ENCODE measurements at regions not wholly inside any gene's neighbourhood (a gene's known extent, or its start where the extent isn't known, plus 50 kb on each side); places are given as distances from the start of the nearest gene placed in this dataset.

- Histone ChIP-seq H3K4me3 (no peak overlapping the region), H4K20me1 (ENCODE audit: insufficient read depth) (no peaks in the 10 kb centered on the region), H3K4me2 (ENCODE audit: unreplicated experiment) (no peak overlapping the region), H3K9me3 (ENCODE audit: low read depth) (no peaks in the 10 kb centered on the region), H3K4me1 (ENCODE audit: insufficient read depth) (no peaks in the 10 kb centered on the region), H2AFZ (no peak overlapping the region), H3K36me3 (ENCODE audit: low read depth) (no peaks in the 10 kb centered on the region), H3K79me2 (ENCODE audit: insufficient read depth) (no peaks in the 10 kb centered on the region), H3K27ac (no peak overlapping the region), H3K9ac (no peak overlapping the region), H3F3A (ENCODE audit: insufficient read depth) (no peaks in the 10 kb centered on the region), H3K9me2 (ENCODE audit: insufficient read depth) (no peaks in the 10 kb centered on the region), H3K27me3 (replicated peaks; ENCODE audit: insufficient read depth) (no peaks in the 10 kb centered on the region)
- TF ChIP-seq EZH2phosphoT487 (IDR thresholded peaks at IDR 0.05; ENCODE audit: insufficient read depth, low read depth), result no peak
- no peak for TF ChIP-seq EZH2 (IDR thresholded peaks at IDR 0.05; ENCODE audit: insufficient read depth, poor library complexity, severe bottlenecking)
- DNase-seq, result no peak
- 29 to 32% methylated on average over 4 of the region's 4 CpGs for WGBS, 2 experiments (ENCODE audit: low coverage in 1 of 2, low lambda C conversion rate in 2 of 2, missing lambda C conversion rate in 2 of 2)
- in situ Hi-C loops (cut with MboI), result no loop called here
Measured at GRCh38 chr6:88544986-88545612, 379.0 kb upstream of the CNR1 start.

GRCh38 chr6:88539295-88539764 lies 373.2 kb upstream of the CNR1 start:
- H3F3A ChIP-seq (ENCODE audit: insufficient read depth), result no peaks in the 10 kb centered on the region

GRCh38 chr6:88538840-88539239 lies 372.7 kb upstream of the CNR1 start:
- H3K36me3 ChIP-seq (ENCODE audit: low read depth), result no peaks in the 10 kb centered on the region
- WGBS, 2 experiments (ENCODE audit: low coverage in 1 of 2, low lambda C conversion rate in 2 of 2, missing lambda C conversion rate in 2 of 2), result 20 to 31% methylated on average over 3 of the region's 3 CpGs
- no peaks in the 10 kb centered on the region for H4K20me1 ChIP-seq (ENCODE audit: insufficient read depth)
- no peak overlapping the region for H3K27ac ChIP-seq
- no peaks in the 10 kb centered on the region for H3F3A ChIP-seq (ENCODE audit: insufficient read depth)
- in situ Hi-C loops (cut with MboI), result no loop called here
- H3K4me2 ChIP-seq (ENCODE audit: unreplicated experiment), result no peak overlapping the region
- no peak overlapping the region for H3K4me3 ChIP-seq
- no peaks in the 10 kb centered on the region for H3K9me2 ChIP-seq (ENCODE audit: insufficient read depth)
- no peaks in the 10 kb centered on the region for H3K9me3 ChIP-seq (ENCODE audit: low read depth)
- no peaks in the 10 kb centered on the region for H3K4me1 ChIP-seq (ENCODE audit: insufficient read depth)
- DNase-seq, result no peak
- H3K9ac ChIP-seq, result no peak overlapping the region
- no peak overlapping the region for H2AFZ ChIP-seq
- TF ChIP-seq EZH2phosphoT487 (IDR thresholded peaks at IDR 0.05; ENCODE audit: insufficient read depth, low read depth) (no peak), EZH2 (IDR thresholded peaks at IDR 0.05; ENCODE audit: insufficient read depth, poor library complexity, severe bottlenecking) (no peak)
- no peaks in the 10 kb centered on the region for H3K27me3 ChIP-seq (replicated peaks; ENCODE audit: insufficient read depth)
- H3K79me2 ChIP-seq (ENCODE audit: insufficient read depth), result no peaks in the 10 kb centered on the region

More at GRCh38 chr6:88539295-88539764, 373.2 kb upstream of the CNR1 start:
- Histone ChIP-seq H3K9me2 (ENCODE audit: insufficient read depth) (no peaks in the 10 kb centered on the region), H3K4me2 (ENCODE audit: unreplicated experiment) (no peak overlapping the region), H3K4me3 (no peak overlapping the region), H3K36me3 (ENCODE audit: low read depth) (no peaks in the 10 kb centered on the region), H3K79me2 (ENCODE audit: insufficient read depth) (no peaks in the 10 kb centered on the region), H4K20me1 (ENCODE audit: insufficient read depth) (no peaks in the 10 kb centered on the region), H2AFZ (no peak overlapping the region), H3K4me1 (ENCODE audit: insufficient read depth) (no peaks in the 10 kb centered on the region), H3K9ac (no peak overlapping the region), H3K9me3 (ENCODE audit: low read depth) (no peaks in the 10 kb centered on the region), H3K27me3 (replicated peaks; ENCODE audit: insufficient read depth) (no peaks in the 10 kb centered on the region), H3K27ac (no peak overlapping the region)
- in situ Hi-C loops (cut with MboI), result no loop called here
- peak; percentile 4 for DNase-seq
- no peak for TF ChIP-seq EZH2phosphoT487 (IDR thresholded peaks at IDR 0.05; ENCODE audit: insufficient read depth, low read depth)
- no peak for TF ChIP-seq EZH2 (IDR thresholded peaks at IDR 0.05; ENCODE audit: insufficient read depth, poor library complexity, severe bottlenecking)
- WGBS, 2 experiments (ENCODE audit: low coverage in 1 of 2, low lambda C conversion rate in 2 of 2, missing lambda C conversion rate in 2 of 2), result 35 to 39% methylated on average over 4 of the region's 4 CpGs

GRCh38 chr6:88538130-88538706 lies 372.1 kb upstream of the CNR1 start:
- peak; percentile 20 for DNase-seq
- Histone ChIP-seq H3K27me3 (replicated peaks; ENCODE audit: insufficient read depth) (no peaks in the 10 kb centered on the region), H3F3A (ENCODE audit: insufficient read depth) (no peaks in the 10 kb centered on the region), H4K20me1 (ENCODE audit: insufficient read depth) (no peaks in the 10 kb centered on the region), H3K4me1 (ENCODE audit: insufficient read depth) (no peaks in the 10 kb centered on the region), H3K4me3 (no peak overlapping the region), H2AFZ (no peak overlapping the region), H3K4me2 (ENCODE audit: unreplicated experiment) (no peak overlapping the region), H3K27ac (no peak overlapping the region), H3K79me2 (ENCODE audit: insufficient read depth) (no peaks in the 10 kb centered on the region), H3K9ac (no peak overlapping the region), H3K36me3 (ENCODE audit: low read depth) (no peaks in the 10 kb centered on the region), H3K9me3 (ENCODE audit: low read depth) (no peaks in the 10 kb centered on the region), H3K9me2 (ENCODE audit: insufficient read depth) (no peaks in the 10 kb centered on the region)
- 27 to 36% methylated on average over 4 of the region's 4 CpGs for WGBS, 2 experiments (ENCODE audit: low coverage in 1 of 2, low lambda C conversion rate in 2 of 2, missing lambda C conversion rate in 2 of 2)
- TF ChIP-seq EZH2phosphoT487 (IDR thresholded peaks at IDR 0.05; ENCODE audit: insufficient read depth, low read depth), result no peak
- TF ChIP-seq EZH2 (IDR thresholded peaks at IDR 0.05; ENCODE audit: insufficient read depth, poor library complexity, severe bottlenecking), result no peak
- in situ Hi-C loops (cut with MboI), result no loop called here
